HG02588 (cell line): ENCODE measurements at regions not wholly inside any gene's neighbourhood (a gene's known extent, or its start where the extent isn't known, plus 50 kb on each side); places are given as distances from the start of the nearest gene placed in this dataset.

Experiments
- ATAC-seq: cut with Tn5 transposase; IDR thresholded peaks from one replicate; pipeline ENCODE4 v1.9.1; 2021; ENCODE audit warnings: mild to moderate bottlenecking, moderate library complexity; ENCODE audit not compliant: unreplicated experiment

GRCh38 chr9:87436716-87437115, 61.0 kb upstream of the DAPK1 start:
- ATAC-seq: no peak

- no peak for ATAC-seq
Observed at GRCh38 chr9:87437966-87438365, 59.7 kb upstream of the DAPK1 start.

DNA sequence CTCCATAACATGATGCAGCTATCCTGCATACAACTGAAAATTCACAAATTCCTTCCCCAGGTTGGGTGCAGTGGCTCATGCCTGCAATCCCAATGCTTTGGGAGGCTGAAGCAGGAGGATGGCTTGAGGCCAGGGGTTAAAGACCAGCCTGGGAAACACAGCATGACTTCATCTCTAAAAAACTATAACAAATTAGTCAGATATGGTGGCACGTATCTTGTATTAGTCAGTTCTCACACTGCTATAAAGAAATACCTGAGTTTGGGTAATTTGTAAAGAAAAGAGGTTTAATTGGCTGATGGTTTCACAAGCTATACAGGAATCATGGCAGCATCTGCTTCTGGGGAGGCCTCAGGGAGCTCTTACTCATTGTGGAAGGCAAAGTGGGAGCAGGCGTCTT, 56.4 kb upstream of the DAPK1 start:
- ATAC-seq: no peak

DNA sequence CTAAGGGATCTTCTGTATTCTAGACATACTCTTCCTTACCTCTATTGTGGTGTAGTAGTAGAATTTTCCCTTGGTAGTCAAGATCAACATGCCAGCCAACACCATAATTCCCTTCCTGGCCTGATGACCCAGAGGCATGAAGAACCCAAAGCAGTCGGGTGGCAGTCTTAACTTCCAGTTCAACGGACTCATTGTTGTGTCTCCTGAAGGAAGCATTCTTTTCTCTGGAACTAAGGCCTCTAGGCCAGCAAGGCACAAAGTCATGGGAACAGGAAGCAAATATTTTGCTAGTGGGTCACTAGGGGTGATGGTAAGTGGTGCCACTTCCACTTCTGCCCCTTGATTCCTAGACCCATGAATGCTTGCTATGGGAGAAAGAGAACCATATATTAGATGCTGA, 55.2 kb upstream of the DAPK1 start:
- ATAC-seq: no peak

- no peak for ATAC-seq
Observed at GRCh38 chr9:87443006-87443405, 54.7 kb upstream of the DAPK1 start.

DNA sequence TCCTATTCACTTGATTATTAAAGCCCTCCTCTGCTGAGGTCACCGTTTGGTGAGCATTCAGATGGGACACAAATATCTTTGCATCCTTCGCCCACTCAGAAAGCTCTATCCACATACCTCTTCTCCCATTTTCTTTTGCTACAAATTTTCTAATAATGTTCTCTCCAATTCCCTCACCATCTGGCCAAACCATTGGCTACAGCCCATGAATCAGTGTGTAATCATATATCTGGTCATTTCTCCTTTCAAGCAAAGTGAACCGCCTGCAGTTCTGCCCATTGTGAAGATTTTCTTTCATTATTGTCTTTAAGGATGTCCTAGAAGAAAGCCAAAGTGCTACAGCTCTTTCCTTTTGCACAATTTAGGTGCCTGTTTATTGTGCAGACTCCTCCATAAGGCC, 54.2 kb upstream of the DAPK1 start:
- no peak for ATAC-seq

DNA sequence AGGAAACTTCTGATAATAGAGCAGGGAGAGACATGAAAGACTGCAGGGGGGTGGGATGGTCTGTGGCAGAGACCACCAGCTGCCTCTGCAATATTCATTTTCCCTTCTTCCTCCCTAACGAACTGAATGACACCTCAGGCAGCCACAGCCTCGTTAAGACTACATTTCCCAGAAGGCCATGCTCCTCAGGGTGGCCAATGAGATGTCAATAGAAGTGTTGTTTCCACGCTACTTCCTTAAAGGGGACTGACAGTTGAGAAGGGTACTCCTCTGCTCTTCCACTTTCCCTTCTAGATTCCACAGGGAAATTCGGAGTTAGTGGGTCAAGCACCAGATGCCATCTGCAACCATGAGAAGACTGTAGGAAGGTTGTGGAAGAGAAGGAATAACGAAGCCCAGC, 52.0 kb upstream of the DAPK1 start:
- peak; percentile 97 for ATAC-seq

DNA sequence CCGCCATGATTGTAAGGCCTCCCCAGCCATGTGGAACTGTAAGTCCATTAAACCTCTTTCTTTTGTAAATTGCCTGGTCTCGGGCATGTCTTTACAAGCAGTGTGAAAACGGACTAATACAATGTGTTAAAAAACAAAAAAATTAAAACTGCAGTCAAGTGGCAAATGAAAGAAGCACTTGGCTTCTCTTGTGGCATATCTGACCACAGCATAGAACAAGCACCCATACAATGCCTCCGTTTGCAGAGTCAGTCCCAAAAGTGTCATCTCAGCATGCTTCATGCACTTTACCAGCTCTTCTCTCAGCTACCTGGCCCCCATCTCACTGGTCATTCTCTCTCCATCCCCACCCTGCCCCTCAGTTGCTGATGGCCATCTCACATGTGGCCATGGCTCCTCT, 51.1 kb upstream of the DAPK1 start:
- ATAC-seq: no peak

GRCh38 chr9:87447547-87448432, 49.9 kb upstream of the DAPK1 start:
- no peak for ATAC-seq
